Esophagus muscularis mucosa (tissue), 4 donors: ENCODE measurements at regions not wholly inside any gene's neighbourhood (a gene's known extent, or its start where the extent isn't known, plus 50 kb on each side); places are given as distances from the start of the nearest gene placed in this dataset.

ENCODE experiments used
- DNase-seq: peaks from one replicate; pipeline ENCODE4 v3.0.0-alpha.2; 2017; ENCODE audit errors: extremely low spot score
- H3K27ac ChIP-seq, 4 donors: fragments of 200-600 bp; sonication (generic); replicated peaks in 1 of 4; 1 replicate in 3 of 4; 2 replicates in 1 of 4; pipeline ENCODE4 v1.5.1; 2016 to 2019; ENCODE audit warnings: mild to moderate bottlenecking in 1 of 4
- H3K27me3 ChIP-seq, 4 donors: fragments of 200-600 bp; sonication (generic); one replicate each; pipeline versions ENCODE4 v1.5.1 to v1.6.0; 2016 to 2019
- H3K36me3 ChIP-seq, 4 donors: fragments of 200-600 bp; sonication (generic); one replicate each; pipeline ENCODE4 v1.5.1; 2016 to 2019
- H3K4me1 ChIP-seq, 4 donors: fragments of 200-600 bp; sonication (generic); one replicate each; pipeline ENCODE4 v1.5.1; 2016 to 2019
- H3K4me3 ChIP-seq, 4 donors: fragments of 200-600 bp; sonication (generic); 1 replicate in 2 of 4; 2 replicates in 2 of 4; pipeline ENCODE4 v1.5.1; 2016 to 2019; ENCODE audit warnings: mild to moderate bottlenecking in 4 of 4, moderate library complexity in 1 of 4
- H3K9me3 ChIP-seq, 4 donors: fragments of 200-600 bp; sonication (generic); 1 replicate in 3 of 4; 2 replicates in 1 of 4; pipeline ENCODE4 v1.5.1; 2016 to 2019
- EP300 ChIP-seq: sonication (generic); formaldehyde crosslinking; IDR thresholded peaks from one replicate; pipeline ENCODE4 v1.6.1; 2017; ENCODE audit warnings: antibody characterized with exemption
- POLR2A ChIP-seq: fragments of 450-650 bp; IDR thresholded peaks from one replicate; pipeline ENCODE4 v1.6.1; 2017; ENCODE audit warnings: antibody characterized with exemption, moderate library complexity, mild to moderate bottlenecking, low read depth
- POLR2AphosphoS5 ChIP-seq, 2 donors: sonication (generic); formaldehyde crosslinking; IDR thresholded peaks; one replicate each; pipeline ENCODE4 v1.6.1; 2017; ENCODE audit warnings: antibody characterized with exemption in 2 of 2
- WGBS: methylation state at CpG from one replicate; pipeline ENCODE4 v1.1.5; 2018; 5-methylcytosine and 5-hydroxymethylcytosine counted together
- intact Hi-C: fragments of 100-400 bp; cut with DNase I; formaldehyde crosslinking; loops from one replicate; pipeline ENCODE4 v1.15.1; 2023
- TF ChIP-seq, protein P1 (sequence below), 3 experiments: fragments of 200-600 bp in 2 of 3; fragments of 450-650 bp in 1 of 3; sonication (generic) in 2 of 3; IDR thresholded peaks; one replicate each; pipeline ENCODE4 v1.5.1; 2017 to 2019; ENCODE audit warnings: antibody characterized with exemption in 3 of 3, mild to moderate bottlenecking in 2 of 3, moderate library complexity in 1 of 3

DNA sequence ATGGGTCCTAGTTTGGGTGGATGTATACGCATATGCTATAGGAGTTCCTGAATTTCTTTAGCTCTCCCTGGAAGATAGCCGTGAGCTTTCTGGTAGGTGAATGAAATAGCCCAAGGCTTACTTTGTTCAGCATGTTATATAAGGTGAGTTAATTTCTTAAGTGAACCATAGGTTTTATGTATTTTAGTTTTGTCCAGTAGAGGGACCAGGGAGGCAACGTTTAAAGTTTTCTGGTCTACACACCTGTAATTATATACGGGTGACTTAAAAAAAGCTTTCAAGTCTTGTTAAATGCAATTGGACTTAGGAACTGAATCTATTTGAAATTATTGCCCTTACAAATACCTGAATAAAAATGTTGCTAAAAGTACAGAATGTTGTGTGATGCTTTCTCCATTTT lies 402.5 kb upstream of the DDX18 start:
- H3K27me3 ChIP-seq, result no peaks in the 10 kb centered on the region
- no peaks in the 10 kb centered on the region for H3K9me3 ChIP-seq
- no peak for DNase-seq
- no peaks in the 10 kb centered on the region for H3K4me1 ChIP-seq
- intact Hi-C loops, result no loop called here
- 43% methylated on average over 4 of the region's 4 CpGs for WGBS
- no peaks in the 10 kb centered on the region for H3K36me3 ChIP-seq
- H3K4me3 ChIP-seq, result no peak overlapping the region
- TF ChIP-seq EP300 (no peak), POLR2A (no peak), POLR2AphosphoS5 (IDR thresholded peaks at IDR 0.05) (no peak)
- TF ChIP-seq, protein P1, sequence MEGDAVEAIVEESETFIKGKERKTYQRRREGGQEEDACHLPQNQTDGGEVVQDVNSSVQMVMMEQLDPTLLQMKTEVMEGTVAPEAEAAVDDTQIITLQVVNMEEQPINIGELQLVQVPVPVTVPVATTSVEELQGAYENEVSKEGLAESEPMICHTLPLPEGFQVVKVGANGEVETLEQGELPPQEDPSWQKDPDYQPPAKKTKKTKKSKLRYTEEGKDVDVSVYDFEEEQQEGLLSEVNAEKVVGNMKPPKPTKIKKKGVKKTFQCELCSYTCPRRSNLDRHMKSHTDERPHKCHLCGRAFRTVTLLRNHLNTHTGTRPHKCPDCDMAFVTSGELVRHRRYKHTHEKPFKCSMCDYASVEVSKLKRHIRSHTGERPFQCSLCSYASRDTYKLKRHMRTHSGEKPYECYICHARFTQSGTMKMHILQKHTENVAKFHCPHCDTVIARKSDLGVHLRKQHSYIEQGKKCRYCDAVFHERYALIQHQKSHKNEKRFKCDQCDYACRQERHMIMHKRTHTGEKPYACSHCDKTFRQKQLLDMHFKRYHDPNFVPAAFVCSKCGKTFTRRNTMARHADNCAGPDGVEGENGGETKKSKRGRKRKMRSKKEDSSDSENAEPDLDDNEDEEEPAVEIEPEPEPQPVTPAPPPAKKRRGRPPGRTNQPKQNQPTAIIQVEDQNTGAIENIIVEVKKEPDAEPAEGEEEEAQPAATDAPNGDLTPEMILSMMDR (IDR thresholded peaks at IDR 0.05), result no peak
- H3K27ac ChIP-seq, result no peak overlapping the region

DNA sequence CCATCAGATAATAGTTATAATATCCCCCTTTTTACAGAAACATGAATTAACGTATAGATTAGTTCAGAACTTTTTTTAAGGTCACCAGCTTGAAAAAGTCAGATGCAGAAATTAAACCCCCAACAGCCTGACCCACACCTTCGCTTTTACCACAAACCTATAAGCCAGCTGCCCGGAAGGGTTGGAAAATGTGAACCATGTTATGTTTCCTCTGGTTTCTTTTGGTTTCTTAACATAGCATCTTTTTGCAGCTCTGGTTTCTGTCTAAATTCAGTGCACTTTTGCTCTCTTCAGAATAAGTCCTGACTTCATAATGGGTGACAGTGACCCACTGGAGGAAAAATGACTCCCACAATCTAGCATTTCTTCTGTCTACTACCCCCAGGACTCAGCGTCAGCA lies 381.7 kb upstream of the DDX18 start:
- Histone ChIP-seq H3K27me3 (no peaks in the 10 kb centered on the region), H3K4me1 (no peaks in the 10 kb centered on the region), H3K9me3 (no peaks in the 10 kb centered on the region), H3K27ac (no peak overlapping the region), H3K4me3 (no peak overlapping the region), H3K36me3 (no peaks in the 10 kb centered on the region)
- intact Hi-C loops, result no loop called here
- no peak for DNase-seq
- TF ChIP-seq EP300 (no peak), POLR2AphosphoS5 (IDR thresholded peaks at IDR 0.05) (no peak), POLR2A (no peak)
- TF ChIP-seq, protein P1 (IDR thresholded peaks at IDR 0.05), result no peak
- WGBS, result 63% methylated on average over 4 of the region's 4 CpGs

DNA sequence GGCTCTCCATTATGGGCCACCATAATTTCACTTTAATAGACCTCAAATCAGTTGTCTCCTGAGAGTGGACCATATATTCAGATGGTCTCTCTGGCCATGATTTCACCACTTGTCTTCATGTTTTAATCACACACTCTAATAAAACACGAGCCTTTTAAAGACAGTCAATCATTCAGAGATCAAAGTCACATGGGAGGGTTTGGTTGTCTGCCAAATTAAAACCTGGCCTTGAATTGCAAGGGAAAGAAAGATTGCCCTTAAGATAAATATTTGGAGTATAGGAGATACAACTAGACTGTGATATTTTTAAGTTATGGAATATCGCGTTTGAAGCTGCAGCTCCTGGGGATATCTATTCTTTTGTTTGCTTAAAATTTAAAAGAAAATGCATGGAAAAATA lies 377.8 kb upstream of the DDX18 start:
- DNase-seq, result no peak
- Histone ChIP-seq H3K27me3 (no peaks in the 10 kb centered on the region), H3K36me3 (no peaks in the 10 kb centered on the region), H3K9me3 (no peaks in the 10 kb centered on the region), H3K4me3 (no peak overlapping the region), H3K27ac (no peak overlapping the region), H3K4me1 (no peaks in the 10 kb centered on the region)
- WGBS, result 19% methylated on average over 3 of the region's 3 CpGs
- no peak for TF ChIP-seq EP300
- no peak for TF ChIP-seq POLR2A
- TF ChIP-seq, protein P1 (IDR thresholded peaks at IDR 0.05), result no peak
- no peak for TF ChIP-seq POLR2AphosphoS5 (IDR thresholded peaks at IDR 0.05)
- intact Hi-C loops, result no loop called here

DNA sequence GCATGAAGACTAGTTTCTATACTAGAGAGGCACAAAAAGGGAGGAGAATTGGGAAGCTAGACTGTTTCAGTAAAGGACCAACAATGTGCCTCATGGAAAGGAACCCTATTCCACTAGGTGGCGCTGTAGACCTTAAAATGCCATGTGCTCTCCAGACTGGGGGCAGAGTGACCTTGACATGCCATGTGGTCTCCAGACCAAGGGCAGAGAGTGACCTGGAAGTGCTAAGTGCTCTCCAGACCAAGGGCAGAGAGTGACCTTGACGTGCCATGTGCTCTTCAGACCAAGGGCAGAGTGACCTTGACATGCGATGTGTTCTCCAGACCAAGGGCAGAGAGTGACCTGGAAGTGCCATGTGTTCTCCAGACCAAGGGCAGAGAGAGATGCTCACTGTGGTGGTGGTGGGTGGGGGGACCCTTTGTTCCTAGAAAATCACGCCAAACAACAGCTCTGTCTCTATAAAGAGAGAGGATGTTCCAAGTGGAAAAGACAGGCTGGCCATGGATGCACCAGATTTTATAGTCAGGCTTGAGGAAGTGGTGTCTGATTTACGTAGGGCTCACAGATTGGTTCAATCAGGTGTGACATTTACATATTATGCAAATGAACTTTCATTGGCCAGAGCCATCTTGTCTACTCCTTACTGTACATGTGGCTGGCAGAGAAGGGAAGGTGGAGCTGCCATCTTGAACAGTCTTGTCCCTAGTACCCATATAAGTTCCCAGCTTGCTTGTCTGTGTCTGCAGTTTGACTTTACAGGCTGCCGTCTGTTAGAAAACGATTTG lies 344.0 kb upstream of the DDX18 start:
- H3K4me1 ChIP-seq, result no peaks in the 10 kb centered on the region
- DNase-seq, result no peak
- intact Hi-C loops, result loop anchor here (10.0 kb wide), 1 partner anchor 304 kb away; no protein-coding TSS in a partner anchor
- 64% methylated on average over 7 of the region's 7 CpGs for WGBS
- H3K9me3 ChIP-seq, result peaks cover 0 to 3% (median 0%) of the 10 kb centered on the region in 4 donors
- no peak overlapping the region for H3K4me3 ChIP-seq
- TF ChIP-seq POLR2A (no peak), EP300 (no peak), POLR2AphosphoS5 (IDR thresholded peaks at IDR 0.05) (no peak)
- TF ChIP-seq, protein P1 (IDR thresholded peaks at IDR 0.05), result peak; percentile 8 to 37 (median 26)
- no peaks in the 10 kb centered on the region for H3K36me3 ChIP-seq
- no peaks in the 10 kb centered on the region for H3K27me3 ChIP-seq
- H3K27ac ChIP-seq, result no peak overlapping the region
